ENCODE measurements at regions not wholly inside any gene's neighbourhood (a gene's known extent, or its start where the extent isn't known, plus 50 kb on each side); places are given as distances from the start of the nearest gene placed in this dataset.
"Not testable (repeated sequence)": the region's sequence is repeated elsewhere in the genome, so short reads cannot be mapped to it uniquely, and the experiment has no call there.

DNA sequence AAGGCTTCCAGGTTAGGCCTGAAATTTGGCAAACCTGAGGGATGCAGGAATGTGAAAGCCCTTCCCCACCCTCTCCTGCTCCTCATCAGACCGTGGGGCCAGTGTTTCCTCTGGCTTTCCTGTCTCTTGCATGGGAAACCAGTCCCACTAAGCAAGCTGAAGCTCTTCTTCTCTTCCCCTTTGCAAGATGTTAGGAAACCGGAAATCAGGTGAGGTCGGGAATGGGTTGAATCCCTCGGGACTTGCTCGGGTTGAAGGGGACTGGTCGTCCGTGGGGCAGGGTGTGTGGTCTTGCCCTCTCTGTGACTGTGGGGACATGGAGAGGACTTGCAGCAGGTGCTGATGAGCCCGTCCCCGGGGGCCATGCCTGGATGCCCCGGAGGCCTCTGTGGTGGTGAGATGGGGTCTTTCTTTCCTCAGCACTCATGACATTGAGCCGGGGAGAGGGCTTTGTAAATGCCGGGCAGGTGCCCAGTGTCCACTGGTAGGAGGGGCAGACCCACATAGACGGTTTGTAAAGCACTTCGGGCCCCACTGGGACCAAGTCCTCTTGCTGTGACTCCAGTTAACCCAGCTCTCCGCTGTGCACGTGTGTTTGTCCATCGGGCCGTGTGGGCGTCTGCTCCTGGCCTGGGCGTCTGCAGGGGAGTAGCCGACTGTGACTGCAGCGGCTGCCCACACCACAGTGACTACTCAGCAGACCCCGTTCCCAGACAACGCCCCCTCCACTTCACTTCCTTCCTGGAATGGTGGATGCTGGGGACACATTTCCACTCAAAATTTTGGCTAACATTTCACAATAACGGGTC, 373.9 kb downstream of the GLRX3 start:
- no peak for DNase-seq (ENCODE audit: low read depth, low spot score)

DNA sequence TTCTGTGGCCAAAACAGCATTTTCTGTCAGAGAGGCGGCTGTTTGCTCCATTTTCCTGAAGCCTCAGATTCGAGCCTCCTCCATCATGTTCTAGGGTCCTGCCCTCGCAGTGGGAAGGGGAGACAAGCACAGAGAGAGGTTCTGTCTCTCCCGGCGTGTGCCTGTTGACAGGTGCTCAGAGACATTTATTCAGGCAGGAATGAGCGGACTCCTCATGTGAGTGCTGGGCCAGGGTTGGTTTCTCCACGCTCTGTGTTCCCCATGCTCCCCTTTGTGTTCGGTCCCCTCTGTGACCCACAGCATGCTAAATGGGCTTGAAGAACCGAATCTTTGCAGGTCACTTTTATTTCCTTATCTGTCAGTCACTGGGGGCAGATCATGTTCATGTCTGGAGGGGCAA, 374.6 kb downstream of the GLRX3 start:
- DNase-seq (ENCODE audit: low read depth, low spot score), result no peak

DNA sequence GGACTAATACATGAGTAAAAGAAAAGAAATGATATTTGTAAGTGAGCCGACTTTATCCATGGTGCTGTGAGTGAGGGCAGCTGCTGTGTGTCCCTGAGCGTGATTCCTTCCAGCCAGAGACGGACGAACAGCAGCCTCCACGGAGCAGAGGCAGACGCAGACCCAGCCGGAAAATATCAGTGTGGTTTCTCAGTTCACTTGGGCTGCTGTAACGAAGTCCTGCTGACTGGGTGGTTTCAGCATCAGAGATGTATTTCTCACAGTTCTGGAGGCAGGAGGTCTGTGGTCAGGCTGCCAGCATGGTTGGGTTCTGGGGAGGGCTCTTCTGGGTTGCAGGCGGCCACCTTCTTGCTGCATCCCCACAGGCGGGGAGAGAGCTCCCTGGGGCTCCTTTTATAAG, 375.6 kb downstream of the GLRX3 start:
- DNase-seq (ENCODE audit: low read depth, low spot score), result no peak

DNA sequence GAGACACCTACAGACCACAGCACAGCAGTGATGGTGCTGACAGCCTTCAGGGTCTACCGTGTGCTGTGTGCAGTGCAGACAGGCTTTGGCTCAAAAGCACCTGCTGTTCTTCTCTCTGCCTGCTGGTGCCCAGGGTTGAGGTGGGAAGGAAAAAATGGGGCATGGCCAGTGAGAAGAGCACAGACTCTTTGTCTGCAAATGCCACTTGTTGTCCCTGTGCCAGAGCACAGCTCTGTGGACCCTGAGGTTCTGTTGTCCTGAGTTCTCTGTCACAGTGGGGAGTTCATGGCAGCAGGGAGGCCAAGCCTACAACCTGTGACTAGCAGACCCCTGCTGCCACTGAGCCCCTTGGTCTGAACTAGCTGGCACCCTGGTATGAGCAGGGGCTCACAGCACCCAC, 376.7 kb downstream of the GLRX3 start:
- no peak for DNase-seq (ENCODE audit: low read depth, low spot score)

DNA sequence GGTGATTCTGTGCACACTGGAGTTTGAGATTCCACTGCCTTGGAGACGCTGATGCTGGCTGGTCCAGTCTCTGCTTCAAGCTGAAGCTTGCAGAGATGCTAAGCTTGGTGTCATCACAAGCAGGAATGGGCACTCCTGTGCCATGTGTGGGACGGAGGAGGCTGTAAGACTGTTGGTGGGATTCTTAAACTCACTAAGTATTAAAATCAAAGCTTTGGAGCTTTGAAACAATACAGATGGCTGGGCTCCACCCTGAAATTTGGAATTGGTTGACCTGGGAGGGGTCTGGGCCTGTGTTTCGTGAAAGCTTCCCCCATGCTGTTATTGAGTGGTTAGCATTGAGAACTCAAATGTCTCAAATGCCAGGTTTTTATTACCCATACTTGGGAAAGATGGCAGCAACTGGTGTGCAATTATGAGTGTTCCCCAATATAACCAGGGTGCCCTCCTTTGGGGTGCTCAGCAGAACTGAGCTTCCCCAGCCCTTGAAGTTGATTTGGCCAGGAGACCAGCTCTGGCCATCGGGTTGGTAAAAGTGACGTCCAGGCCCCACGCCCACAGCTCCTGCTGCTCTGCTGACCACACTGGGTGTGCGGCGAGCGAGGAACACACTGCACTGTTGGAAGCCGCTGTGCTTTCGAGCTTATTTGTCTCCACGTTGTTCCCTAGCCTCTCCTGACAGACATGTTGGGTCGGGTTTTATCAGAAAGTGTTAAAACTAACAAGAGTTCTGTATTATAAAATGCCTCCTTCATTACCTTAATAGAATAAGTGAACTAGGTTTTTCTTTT, 377.7 kb downstream of the GLRX3 start:
- DNase-seq (ENCODE audit: low read depth, low spot score), result no peak

DNA sequence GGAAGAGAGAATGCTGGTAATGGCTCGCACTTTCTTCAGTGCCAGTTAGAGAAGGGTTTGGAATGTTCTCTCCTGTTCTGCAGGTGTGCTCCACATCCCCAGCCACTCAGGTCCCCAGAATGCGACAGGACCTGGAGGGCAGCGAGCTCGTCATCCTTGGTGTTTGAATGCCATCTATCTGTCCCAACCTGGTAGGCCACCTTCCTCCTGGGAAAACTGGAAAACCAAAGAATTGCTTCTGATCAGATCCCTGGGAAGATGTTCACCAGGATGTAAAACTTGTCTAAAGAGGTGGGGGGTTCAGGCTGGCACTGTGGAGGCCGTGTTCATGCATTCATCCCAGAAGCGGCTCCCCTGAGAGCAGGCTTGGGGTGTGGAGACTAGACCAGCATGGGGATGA, 379.5 kb downstream of the GLRX3 start:
- no peak for DNase-seq (ENCODE audit: low read depth, low spot score)

DNA sequence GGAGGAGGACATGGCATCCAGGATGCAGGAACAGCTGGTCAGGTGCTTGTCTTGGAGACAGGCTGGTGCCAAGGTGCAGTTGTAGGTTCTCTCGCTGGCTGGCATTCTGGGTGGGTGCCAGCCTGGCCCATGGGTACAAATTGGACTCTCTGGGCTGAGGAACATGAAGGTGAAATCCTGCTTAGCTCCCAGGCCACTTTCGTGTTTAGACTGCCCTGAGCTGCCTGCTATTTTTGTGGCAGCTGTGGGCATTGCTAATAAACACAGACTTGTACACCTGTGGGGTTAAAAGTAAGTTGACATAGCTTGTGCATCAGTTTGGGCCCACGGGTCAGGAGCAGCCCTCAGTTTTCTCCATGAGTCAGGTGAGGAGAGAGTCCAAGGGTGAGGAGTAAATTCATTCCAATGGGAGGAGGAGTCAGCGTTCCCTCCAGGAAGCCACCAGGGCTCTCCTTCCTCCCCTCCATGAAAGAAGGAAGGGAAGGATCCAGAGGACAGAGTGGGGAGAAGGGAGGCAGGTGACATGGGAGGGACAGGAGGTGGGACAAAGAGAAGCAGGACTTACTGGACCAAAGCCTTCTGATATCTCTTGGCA, 380.0 kb downstream of the GLRX3 start:
- no peak for DNase-seq (ENCODE audit: low read depth, low spot score)

DNA sequence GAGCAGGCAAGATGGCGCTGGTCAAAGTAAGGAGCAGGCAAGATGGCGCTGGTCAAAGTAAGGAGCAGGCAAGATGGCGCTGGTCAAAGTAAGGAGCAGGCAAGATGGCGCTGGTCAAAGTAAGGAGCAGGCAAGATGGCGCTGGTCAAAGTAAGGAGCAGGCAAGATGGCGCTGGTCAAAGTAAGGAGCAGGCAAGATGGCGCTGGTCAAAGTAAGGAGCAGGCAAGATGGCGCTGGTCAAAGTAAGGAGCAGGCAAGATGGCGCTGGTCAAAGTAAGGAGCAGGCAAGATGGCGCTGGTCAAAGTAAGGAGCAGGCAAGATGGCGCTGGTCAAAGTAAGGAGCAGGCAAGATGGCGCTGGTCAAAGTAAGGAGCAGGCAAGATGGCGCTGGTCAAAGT, 382.7 kb downstream of the GLRX3 start:
- not testable (repeated sequence) for DNase-seq (ENCODE audit: low read depth, low spot score)

DNA sequence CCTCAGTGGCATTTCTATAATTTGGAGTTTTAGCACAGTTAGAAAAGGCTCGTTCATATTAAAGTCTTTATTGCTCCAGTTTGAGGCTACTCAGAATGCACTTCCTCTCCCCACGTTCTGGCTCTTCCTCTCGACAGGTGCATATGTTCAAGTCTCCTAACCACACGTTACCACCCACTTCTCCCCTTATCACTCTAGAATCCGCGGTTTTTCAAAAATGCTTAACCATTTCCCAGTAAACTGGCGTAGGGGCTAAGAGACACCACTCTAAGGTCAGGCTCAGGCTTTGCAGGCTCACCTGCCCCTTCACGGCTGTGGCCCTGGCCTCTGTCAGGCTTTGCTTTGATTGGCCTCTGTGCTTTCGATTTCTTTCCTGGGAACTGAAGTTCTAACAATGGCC, 383.6 kb downstream of the GLRX3 start:
- DNase-seq (ENCODE audit: low read depth, low spot score), result no peak

DNA sequence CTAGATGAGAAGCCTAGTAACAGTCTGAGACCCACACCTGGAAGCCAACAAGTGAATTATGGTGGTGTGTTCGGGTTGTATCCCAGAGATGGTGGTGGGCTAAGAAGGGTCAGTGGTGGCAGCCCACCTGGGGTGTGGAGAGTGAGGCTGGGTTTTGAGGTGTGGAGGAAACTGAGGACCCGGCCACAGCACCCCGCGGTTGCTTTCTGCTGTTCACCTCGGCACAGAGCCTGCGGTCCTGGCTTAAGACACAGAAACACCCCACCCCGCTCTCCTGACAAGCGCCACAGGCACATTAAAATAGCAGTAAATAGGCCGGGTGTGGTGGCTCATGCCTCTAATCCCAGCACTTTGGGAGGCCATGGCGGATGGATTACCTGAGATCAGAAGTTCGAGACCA, 395.1 kb downstream of the GLRX3 start:
- DNase-seq (ENCODE audit: low read depth, low spot score), result no peak

DNA sequence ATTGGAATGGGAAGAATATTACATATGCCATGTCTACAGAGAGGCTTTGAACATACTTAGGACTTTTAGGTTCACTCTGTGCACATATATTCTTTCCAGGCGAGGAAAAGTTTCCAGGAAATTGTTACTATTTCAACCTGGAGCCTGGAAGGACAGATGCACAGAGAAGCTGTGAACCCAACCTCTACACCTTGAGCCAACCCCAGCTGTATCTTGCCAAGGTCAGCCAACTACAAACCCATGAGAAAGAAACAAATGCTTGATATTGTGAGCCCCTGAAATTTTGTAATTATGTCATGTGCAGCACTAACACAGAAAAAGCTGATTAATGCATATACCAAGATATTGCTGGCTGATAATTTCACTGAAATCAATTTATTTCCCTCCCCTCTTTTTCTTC, 404.9 kb downstream of the GLRX3 start:
- no peak for DNase-seq (ENCODE audit: low read depth, low spot score)

DNA sequence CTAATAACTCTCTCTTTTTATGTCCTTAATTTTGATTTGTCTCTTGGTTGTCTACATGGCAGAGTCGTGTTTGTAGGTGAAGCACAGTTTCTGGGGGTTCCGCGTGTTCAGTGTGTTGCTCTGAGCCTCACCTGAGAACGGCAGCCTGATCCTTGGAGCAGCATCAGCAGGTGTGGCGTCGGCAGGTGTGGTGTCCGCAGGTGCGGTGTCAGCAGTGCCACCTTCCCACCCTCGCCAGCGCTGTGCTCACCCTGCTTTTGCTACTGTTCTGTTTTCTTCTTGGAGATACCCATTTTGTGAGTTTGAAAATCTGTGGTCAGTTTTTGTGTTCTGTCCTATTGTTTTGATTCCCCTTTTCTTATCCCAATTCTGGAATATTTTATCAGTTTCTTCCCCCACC, 406.6 kb downstream of the GLRX3 start:
- no peak for DNase-seq (ENCODE audit: low read depth, low spot score)

DNA sequence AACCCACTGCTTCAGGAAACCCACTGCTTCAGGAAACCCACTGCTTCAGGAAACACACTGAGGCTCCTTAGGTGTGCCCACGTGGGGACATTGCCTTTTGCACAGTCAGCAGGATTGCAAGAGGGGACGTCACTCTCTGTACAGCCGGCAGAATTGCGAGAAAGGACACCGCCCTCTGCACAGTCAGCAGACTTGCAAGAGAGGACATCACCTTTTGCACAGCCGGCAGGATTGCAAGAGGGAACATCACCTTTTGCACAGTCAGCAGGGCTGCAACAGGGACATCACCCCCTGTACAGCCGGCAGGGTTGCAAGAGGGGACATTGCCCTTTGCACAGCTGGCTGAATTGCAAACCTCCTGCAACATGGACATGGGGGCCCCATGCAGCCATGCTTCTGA, 407.6 kb downstream of the GLRX3 start:
- no peak for DNase-seq (ENCODE audit: low read depth, low spot score)

DNA sequence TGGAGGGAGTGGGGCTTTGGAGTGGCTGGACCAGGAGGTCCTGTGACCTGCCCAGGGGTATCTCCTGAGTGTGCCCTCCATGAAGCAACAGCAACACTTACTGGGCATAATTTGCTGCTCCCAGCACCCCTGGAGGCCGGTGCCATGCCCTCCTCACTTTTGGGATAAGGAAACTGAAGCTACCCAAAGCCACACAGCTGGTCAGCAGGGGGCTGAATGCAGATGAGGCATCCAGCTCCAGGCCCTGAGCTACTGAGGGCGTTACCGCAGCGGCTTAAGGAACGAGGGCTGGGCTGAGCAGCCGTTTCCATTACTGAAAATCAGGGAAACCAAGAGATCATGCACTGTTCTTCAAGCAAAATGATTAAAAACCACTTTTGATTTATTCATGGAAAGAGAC, 408.9 kb downstream of the GLRX3 start:
- DNase-seq (ENCODE audit: low read depth, low spot score), result no peak

DNA sequence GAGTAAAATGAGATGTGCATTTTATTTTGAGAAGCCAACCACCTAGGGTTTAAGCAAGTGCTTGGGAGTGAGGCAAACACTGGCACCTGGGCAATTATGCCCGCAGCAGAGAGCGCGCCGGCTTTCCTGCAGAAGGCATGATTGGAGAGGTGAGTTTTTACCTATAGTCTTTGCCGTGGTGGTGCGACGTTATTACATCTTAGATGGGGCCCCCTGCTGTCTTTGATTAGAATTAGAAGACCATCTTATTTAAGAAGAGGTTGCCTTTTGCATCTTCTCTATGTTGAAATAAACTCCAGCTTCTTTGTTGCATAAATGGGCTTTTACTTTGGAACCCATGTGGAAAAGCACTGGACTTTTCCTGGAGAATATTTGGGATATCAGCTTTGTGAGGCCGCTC, 409.5 kb downstream of the GLRX3 start:
- DNase-seq (ENCODE audit: low read depth, low spot score), result no peak

DNA sequence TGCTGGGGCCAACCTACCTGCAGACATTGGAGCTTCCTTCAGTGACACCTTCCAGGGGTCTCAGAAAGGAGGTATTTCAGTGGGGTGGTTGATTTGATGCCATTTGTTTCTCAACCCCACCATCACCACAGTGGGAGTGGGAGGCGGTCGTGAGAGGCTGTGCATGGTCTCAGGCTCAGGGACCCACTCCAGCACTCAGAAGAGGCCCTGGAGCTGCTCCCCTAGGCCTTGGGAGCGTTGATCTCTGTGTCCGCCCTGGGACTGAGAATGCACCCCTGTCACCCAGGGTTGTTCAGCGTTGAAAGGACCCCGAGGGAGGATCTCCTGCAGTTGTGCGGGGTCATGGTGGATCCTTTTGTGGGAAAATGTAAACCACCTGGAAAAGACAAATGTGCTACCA, 410.6 kb downstream of the GLRX3 start:
- no peak for DNase-seq (ENCODE audit: low read depth, low spot score)

DNA sequence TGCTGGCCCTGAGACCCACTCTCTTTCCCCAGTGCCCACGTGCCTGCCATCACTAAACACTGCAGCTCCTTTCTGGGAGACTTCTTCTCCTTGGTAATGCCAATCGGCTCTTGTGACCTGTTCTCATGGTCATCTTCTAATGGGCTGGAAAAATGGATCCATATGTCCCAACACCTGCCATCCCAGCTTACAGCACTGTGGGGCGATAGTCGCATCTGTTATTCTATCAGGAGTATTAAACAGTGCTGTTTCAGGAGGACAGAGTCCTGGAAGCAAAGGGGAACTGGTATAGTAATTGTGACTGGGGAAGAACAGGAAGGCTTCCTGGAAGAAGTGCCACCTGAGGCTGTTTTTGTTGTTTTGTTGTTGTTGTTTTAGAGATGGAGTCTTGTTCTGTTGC, 411.2 kb downstream of the GLRX3 start:
- DNase-seq (ENCODE audit: low read depth, low spot score), result no peak

DNA sequence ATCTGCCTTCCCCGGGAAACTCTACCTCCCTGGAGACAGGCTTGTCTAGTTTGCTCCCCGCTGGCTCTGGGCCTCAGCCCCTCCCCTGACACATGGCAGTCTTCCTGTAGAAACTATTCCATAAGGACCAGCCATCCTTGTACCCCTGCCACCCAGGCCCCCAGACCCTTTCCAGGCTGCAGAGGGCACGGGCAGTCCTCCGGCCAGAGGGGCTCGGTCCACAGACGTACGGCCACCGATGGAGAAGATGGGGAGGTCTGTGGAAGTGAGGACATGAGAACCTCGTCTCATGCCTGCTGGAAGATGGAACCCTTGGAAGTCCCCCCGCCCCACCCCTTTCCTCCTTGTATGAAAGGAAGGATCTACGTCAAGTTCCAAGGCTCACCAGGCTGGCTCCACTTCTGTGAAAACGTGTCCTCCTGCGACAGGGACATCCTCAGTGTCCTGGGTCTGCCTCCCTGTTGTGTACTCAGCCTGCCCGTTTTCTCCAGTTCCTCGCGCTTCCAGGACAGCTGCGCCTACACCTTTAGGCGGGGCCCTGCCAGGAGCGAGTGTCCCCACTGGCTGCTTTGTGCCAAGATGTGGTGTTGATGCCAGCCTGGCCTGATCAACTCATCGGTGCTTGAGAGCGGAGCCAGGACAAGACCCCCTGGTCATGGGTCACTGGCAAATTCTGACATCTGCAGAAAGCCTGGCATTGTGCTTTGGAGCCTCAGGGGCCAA, 414.9 kb downstream of the GLRX3 start:
- DNase-seq (ENCODE audit: low read depth, low spot score), result no peak

DNA sequence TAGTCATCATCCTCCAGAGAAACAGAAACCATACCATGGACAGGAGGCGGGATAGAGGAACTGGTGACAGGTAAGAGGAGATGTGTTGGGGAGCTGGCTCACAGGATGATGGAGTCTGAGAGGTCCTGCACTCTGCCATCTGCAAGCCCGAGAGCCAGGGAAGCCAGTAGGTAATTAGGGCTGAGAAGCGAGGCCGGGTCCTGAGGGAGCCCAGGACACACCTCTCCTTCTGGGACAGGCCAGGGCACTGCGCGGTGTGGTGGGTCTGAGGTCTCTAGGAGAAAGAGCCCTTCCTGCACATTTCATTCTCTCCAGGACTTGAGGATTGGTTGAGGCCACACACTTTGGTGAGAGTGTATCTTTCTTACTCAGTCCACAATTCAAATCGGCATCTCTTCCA, 415.5 kb downstream of the GLRX3 start:
- no peak for DNase-seq (ENCODE audit: low read depth, low spot score)

DNA sequence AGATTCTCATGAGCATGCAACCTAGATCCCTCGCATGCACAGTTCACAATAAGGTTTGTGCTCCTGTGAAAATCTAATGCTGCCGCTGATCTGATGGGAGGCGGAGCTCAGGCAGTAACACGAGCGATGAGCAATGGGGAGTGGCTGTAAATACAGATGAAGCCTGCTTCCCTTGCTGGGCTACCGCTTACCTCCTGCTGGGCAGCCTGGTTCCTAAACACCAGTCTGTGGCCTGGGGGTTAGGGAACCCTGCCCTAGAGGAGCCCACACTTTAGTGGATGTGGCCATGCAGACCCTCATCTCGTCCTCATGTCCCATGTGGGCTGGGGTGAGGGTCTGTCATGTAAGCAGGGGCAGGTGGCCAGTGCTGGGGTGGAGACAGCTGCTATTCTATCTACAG, 417.6 kb downstream of the GLRX3 start:
- DNase-seq (ENCODE audit: low read depth, low spot score), result no peak

DNA sequence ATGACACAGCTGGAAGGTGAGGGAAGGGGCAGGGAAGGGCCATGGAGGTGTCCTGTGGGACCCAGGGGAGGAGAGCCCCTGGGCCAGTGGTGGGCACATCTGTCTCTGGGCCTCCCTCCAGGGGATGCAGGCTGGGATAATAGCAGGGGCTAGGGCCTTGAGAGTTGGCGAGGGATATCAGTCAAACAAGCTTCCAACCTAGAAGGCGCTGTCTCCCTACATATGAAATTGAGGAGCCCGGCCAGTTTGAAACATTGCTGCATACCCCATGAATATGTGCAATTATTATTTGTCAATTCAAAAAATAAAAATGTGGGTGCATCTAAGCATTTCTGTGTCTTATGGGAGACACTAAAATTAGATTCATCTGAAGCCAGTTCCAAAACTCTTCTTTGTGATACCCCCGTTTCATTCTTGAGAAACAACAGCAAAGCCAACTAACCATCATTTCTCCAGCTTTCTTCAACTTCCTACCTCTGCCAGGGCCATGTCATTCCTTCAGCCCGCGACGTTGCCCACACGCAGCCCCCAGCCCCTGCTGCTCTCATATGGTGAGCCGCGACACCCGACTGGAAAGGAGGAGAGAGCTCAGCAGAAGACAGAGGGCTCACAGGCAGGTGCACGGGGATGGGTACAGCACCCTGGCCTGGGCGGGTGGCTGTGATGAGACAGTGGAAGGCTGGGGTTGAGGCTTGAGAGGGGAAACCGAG, 418.7 kb downstream of the GLRX3 start:
- DNase-seq (ENCODE audit: low read depth, low spot score), result no peak

DNA sequence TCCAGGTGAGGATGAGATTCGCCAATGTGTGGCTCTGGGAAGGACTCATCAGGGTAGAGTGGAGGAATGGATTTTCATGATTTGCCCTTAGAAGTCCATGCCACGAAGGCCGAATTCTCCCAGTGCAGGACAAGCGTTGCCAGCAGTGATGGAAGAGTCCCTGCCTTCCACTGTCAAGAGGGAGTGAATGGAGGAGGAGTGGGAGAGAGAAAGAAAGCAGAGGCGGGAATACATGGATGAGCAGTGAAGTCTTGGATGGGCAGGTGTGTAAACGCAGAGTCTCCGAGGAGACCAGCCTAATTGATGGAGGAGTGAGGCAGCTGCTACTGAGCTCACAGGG, 419.2 kb downstream of the GLRX3 start:
- DNase-seq (ENCODE audit: low read depth, low spot score), result no peak
